H1 (cell line): ENCODE measurements at regions not wholly inside any gene's neighbourhood (a gene's known extent, or its start where the extent isn't known, plus 50 kb on each side); places are given as distances from the start of the nearest gene placed in this dataset.

Experiments used
- BCL11A ChIP-seq, 2 experiments: IDR thresholded peaks; one replicate each; pipeline ENCODE4 v1.6.1; 2011; ENCODE audit warnings: low read depth in 2 of 2, low read length in 2 of 2, mild to moderate bottlenecking in 2 of 2
- CTCF ChIP-seq, 3 experiments: IDR thresholded peaks; 1 replicate in 2 of 3; 2 replicates in 1 of 3; pipeline versions ENCODE4 v1.5.1 to v1.6.1; 2011; ENCODE audit warnings: low read length in 3 of 3, mild to moderate bottlenecking in 3 of 3, inconsistent platforms in 2 of 3, low read depth in 1 of 3, moderate library complexity in 1 of 3; ENCODE audit not compliant: insufficient read depth in 1 of 3; ENCODE audit errors: control extremely low read depth in 1 of 3
- E2F6 ChIP-seq: IDR thresholded peaks from 2 replicates; pipeline ENCODE4 v1.6.1; 2012; ENCODE audit warnings: inconsistent platforms
- EP300 ChIP-seq, 2 experiments: IDR thresholded peaks; 1 replicate in 1 of 2; 2 replicates in 1 of 2; pipeline ENCODE4 v1.6.1; 2011 to 2012; ENCODE audit warnings: low read depth in 2 of 2, low read length in 2 of 2, mild to moderate bottlenecking in 2 of 2, borderline replicate concordance in 1 of 2, inconsistent platforms in 1 of 2, moderate library complexity in 1 of 2
- EZH2 ChIP-seq: fragments of 200-600 bp; sonication (generic); IDR thresholded peaks from 2 replicates; pipeline ENCODE4 v1.7.1; 2012; ENCODE audit warnings: low read depth, mild to moderate bottlenecking, moderate library complexity, low read length, inconsistent platforms; ENCODE audit not compliant: severe bottlenecking
- GABPA ChIP-seq: IDR thresholded peaks from 2 replicates; pipeline ENCODE4 v1.6.1; 2011; ENCODE audit warnings: mild to moderate bottlenecking, low read length, moderate library complexity, borderline replicate concordance; ENCODE audit not compliant: insufficient read depth
- POLR2A ChIP-seq, 2 experiments: IDR thresholded peaks; 1 replicate in 1 of 2; 2 replicates in 1 of 2; pipeline ENCODE4 v1.6.1; 2011; ENCODE audit warnings: low read depth in 2 of 2, low read length in 2 of 2, mild to moderate bottlenecking in 2 of 2; ENCODE audit errors: control extremely low read depth in 1 of 2

GRCh38 chr12:90021795-90022440, 313.3 kb upstream of the ATP2B1 start:
- no peak for TF ChIP-seq BCL11A (IDR thresholded peaks at IDR 0.05; ENCODE audit: low read depth in 2 of 2, low read length in 2 of 2)
- no peak for TF ChIP-seq E2F6
- no peak for TF ChIP-seq EZH2
- no peak for TF ChIP-seq CTCF (IDR thresholded peaks at IDR 0.05; ENCODE audit: control extremely low read depth in 1 of 3, insufficient read depth in 1 of 3, low read depth in 1 of 3, low read length in 3 of 3)
- no peak for TF ChIP-seq GABPA
- no peak for TF ChIP-seq EP300 (IDR thresholded peaks at IDR 0.05; ENCODE audit: borderline replicate concordance in 1 of 2, low read depth in 2 of 2, low read length in 2 of 2)
- no peak for TF ChIP-seq POLR2A (IDR thresholded peaks at IDR 0.05; ENCODE audit: control extremely low read depth in 1 of 2, low read depth in 2 of 2, low read length in 2 of 2)
